ENCODE measurements at regions not wholly inside any gene's neighbourhood (a gene's known extent, or its start where the extent isn't known, plus 50 kb on each side); places are given as distances from the start of the nearest gene placed in this dataset.
A peak's percentile ranks its signal among the peaks of the same experiment; 100 is the strongest.

DNA sequence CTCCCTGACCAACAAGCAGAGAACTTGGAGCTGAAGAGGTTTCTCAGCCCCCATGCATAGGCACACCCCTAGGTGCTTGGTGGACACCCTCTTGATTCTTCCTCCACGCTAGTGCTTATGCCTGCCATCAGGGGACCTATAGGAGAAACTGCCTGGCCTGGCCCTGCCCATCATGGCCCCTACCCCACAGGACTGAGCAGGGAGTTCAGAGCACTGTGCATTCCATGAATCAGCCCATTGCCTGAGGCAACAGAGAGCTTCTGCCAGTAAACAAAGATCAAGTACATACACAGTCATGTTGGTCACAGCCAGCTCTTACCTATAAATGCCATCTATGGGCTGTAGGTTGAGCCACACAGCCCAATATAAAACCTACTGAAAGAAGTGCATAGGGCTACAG, 99.1 kb upstream of the EDNRA start:
- no peak for TF ChIP-seq CTCF (conservative IDR thresholded peaks at IDR 0.05; ENCODE audit: low read depth, low read length)
- no peak for DNase-seq (ENCODE audit: low read depth)
- H3K4me3 ChIP-seq (ENCODE audit: low read depth, low read length): no peak overlapping the region

GRCh38 chr4:147388018-147388417, 92.9 kb upstream of the EDNRA start:
- no peak overlapping the region for H3K4me3 ChIP-seq (ENCODE audit: low read depth, low read length)
- DNase-seq (ENCODE audit: low read depth): no peak
- no peak for TF ChIP-seq CTCF (conservative IDR thresholded peaks at IDR 0.05; ENCODE audit: low read depth, low read length)

DNA sequence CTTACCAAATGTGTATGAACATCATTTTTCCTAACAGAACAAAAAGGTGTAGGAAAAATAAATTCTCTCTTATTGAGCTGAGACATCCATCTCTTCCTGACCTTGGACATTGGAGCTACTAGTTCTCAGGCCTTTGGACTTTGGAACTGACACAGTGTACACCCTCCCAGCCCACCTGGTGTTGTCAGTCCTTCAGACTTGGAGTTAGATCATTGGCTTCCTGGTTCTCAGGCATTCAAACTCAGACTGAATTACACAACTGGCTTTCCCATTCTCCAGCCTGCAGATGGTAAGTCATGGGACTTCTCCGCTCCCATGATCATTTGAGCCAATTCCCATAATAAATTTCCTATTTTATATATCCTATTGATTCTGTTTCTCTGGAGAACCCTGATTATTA, 84.8 kb upstream of the EDNRA start:
- H3K4me3 ChIP-seq (ENCODE audit: low read depth, low read length): no peak overlapping the region
- TF ChIP-seq CTCF (conservative IDR thresholded peaks at IDR 0.05; ENCODE audit: low read depth, low read length): no peak
- no peak for DNase-seq (ENCODE audit: low read depth)

- no peak overlapping the region for H3K4me3 ChIP-seq (ENCODE audit: low read depth, low read length)
- no peak for DNase-seq (ENCODE audit: low read depth)
- no peak for TF ChIP-seq CTCF (conservative IDR thresholded peaks at IDR 0.05; ENCODE audit: low read depth, low read length)
These were observed 82.3 kb upstream of the EDNRA start for GRCh38 chr4:147398556-147398955.

- no peak overlapping the region for H3K4me3 ChIP-seq (ENCODE audit: low read depth, low read length)
- DNase-seq (ENCODE audit: low read depth): no peak
- no peak for TF ChIP-seq CTCF (conservative IDR thresholded peaks at IDR 0.05; ENCODE audit: low read depth, low read length)
These were observed 80.2 kb upstream of the EDNRA start for GRCh38 chr4:147400721-147401120.

- no peak overlapping the region for H3K4me3 ChIP-seq (ENCODE audit: low read depth, low read length)
- DNase-seq (ENCODE audit: low read depth): no peak
- TF ChIP-seq CTCF (conservative IDR thresholded peaks at IDR 0.05; ENCODE audit: low read depth, low read length): no peak
These were observed 79.7 kb upstream of the EDNRA start for GRCh38 chr4:147401221-147401620.

DNA sequence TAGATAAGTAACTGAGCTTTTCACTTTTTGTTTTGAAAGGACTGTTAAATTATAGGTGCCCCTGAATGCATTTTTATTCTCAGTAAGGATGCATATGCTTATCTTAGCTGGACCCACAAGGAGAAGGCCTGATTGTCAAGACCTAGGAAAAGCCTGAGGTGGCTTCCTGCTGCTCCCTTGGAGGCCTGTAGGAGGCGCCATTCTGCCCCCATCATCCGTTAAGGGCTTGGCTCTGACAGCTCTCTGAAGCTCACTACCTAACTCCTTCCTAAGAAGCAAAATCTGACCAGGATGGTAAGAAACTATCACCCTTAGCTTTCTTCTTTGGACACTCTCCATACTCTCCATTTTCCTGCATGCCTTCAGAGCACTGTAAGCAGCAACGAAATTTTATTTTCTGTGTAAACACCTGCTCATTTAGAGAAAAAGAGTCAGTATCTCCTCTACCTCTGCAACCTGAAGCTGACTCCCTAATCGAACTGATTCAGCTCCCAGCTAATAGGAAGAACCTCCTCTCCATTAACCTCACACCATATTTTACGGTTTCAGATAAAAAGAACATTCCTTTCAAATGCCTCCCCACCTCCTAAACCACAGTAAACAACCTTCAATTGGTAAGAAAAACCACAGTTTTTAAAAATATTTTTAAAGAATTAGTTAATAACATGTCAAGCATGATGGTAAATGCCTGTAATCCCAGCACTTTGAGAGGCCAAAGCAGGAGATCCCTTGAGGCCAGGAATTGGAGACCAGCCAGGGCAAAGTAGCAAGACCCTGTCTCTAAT, 73.4 kb upstream of the EDNRA start:
- DNase-seq (ENCODE audit: low read depth): no peak

More for the DNA sequence above, 73.4 kb upstream of the EDNRA start:
- H3K4me3 ChIP-seq (ENCODE audit: low read depth, low read length): no peak overlapping the region
- peak; percentile 50 for TF ChIP-seq CTCF (conservative IDR thresholded peaks at IDR 0.05; ENCODE audit: low read depth, low read length)
